HG03558 (cell line): ENCODE measurements at regions not wholly inside any gene's neighbourhood (a gene's known extent, or its start where the extent isn't known, plus 50 kb on each side); places are given as distances from the start of the nearest gene placed in this dataset.

Source experiments
- ATAC-seq: cut with Tn5 transposase; IDR thresholded peaks from one replicate; pipeline ENCODE4 v1.9.1; 2021; ENCODE audit warnings: moderate number of reproducible peaks; ENCODE audit not compliant: unreplicated experiment; ENCODE audit errors: extremely low read depth

DNA sequence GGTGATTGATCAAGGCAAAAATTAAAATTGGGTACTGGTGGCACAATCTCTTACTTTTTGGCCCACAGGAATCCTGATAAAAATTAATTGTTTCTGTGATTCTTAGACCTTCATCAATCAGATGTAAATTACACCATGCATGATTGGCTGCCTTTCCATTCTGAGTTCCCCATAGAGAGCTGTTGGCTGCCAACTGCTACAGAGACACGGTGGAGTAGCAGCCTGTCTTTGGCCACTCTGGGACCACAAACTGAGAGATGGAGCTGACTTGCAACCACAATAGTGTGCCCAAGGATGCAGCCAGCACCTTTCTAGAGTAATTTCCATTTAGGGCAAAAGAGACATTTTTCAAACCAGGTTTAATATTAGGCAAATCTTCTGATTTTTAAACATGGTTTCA lies 274.3 kb upstream of the MMS22L start:
- ATAC-seq = no peak

DNA sequence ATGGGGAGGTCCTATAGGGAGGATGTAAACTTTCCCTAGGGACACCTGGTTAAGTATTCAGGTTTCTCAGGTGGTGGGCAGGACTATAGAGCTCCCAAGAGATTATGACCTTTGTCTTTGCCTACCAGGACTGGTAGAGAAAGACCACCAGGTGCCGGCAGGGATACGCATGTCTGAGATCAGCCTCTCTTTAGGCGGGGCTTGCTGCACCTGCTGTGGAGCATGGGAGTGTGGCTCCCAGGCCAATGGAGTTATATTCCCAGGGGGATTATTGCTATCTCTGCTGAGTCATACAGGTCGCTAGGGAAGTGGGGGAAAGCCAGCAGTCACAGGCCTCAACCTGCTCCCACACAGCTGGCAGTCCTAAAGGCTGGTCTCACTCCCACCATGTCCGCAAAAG lies 280.5 kb upstream of the MMS22L start:
- ATAC-seq = no peak

DNA sequence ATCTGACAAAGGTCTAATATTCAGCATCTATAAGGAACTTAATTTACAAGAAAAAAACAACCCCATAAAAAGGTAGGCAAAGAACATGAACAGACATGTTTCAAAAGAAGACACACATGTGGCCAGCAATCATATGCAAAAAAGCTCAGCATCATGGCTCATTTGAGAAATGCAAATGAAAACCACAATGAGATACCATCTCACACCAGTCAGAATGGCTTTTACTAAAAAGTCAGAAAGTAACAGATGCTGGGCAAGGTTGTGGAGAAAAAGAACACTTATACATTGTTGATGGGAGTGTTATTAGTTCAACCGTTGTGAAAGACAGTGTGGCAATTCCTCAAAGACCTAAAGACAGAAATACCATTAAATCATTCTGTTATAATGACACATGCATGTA lies 289.9 kb upstream of the MMS22L start:
- no peak for ATAC-seq

DNA sequence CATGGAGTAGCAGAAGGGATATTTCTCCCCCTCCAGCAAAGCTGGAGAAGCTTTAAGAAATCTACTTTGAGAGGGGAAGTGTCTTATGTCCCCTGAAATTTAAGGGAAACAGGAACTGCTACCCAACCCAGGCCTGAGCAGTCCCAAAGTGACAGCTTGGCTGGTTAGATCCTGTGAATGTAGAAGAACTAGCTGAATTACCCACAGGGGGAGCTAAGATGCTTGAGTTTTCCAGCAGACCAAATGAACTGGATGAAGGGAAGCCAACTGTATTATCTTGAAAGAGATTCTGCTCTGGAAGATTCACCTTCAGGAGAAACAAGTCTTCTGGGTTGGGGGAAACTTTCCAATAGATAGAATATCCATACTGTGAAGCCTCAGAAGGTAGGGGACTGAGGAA lies 303.3 kb upstream of the MMS22L start:
- ATAC-seq = no peak

DNA sequence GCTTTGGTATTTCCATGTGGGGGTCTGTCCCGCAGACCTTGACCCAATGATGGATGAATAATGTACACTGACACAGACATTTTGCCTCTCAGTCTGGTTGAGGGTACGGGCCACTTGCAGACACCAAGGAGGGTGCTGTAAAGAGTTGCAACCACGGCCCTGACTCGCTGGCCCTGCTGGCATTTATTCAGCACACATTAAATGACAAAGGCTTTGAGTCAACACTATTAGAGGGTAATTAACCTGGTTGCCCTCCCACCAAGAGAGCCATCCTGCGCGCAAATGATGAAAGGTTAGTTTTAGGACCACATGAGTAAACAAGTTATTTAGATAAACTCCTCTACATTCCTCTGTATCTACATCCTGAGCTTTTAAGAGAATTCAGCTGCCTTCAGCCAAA lies 308.9 kb upstream of the MMS22L start:
- no peak for ATAC-seq

DNA sequence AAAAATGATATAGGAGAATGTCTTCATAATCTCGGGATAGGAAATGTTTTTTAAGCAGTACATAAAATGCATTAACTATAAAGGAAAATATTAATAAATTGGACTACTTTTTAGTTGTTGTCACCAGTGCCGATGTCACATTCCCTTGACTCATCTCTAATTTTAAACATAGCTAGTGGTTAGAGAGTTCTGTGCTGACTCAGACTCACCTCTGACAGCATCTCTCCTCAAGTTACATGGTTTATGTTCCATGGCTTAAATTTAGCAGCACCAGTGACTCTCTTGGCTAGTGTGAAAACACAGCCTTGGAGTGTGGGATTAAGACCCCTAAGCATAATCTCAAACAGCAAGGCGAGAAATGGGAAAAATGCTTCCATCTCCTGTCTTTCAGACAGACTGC lies 311.8 kb upstream of the MMS22L start:
- ATAC-seq = no peak

DNA sequence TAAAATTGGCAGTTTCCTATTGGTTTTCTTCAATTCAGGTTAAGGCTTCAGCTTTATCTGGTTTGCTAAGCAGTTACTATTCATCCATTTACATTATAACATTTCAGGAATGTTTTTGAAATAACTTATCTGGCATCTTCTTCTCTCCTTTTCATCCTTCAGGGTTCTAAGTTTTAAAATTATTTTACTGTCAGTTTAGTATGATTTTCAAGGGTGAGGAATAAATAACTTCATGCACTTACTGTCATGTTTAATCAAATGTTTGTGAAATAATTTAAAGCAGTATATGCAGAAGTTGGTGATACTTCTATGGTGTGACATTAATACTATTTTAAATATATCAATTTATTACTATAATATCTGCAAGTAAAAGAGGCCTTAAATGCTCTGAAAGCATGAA lies 338.1 kb upstream of the MMS22L start:
- no peak for ATAC-seq

DNA sequence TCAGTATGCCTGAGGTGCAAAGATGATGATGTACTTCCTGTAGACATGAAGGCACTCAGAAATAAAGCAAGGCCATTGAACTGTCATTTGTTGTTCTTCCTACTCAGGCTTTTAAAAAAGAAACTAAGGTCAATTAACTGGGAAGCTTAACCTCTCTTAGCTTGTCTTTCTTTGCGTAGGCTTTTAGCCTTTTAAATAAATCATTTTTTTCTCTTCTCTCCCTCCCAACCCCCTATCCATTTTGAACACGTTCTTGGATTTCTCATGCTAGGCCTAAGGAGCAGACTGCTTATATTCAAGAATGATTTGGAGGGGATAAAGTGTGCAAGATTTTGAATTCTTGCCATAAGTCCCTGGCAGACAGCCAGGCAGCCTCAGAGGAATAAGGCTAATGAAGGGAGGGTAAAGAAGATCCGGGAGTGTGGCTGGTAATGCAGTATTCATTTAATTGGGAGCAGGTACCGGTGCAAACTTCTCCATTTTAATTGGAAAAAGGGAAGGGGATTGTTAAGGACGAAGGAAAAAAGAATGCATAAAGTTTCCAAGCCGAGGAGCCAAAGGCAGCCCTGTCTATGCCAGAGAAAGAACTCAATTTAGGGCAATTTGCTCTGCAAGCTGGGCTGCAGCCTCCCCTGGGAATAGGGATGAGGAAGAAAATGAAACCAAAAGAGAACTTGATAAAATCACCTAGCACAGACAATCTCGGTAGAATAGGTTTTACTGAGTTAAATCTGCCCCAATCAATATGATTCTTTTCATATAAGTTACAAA lies 343.8 kb upstream of the MMS22L start:
- no peak for ATAC-seq

DNA sequence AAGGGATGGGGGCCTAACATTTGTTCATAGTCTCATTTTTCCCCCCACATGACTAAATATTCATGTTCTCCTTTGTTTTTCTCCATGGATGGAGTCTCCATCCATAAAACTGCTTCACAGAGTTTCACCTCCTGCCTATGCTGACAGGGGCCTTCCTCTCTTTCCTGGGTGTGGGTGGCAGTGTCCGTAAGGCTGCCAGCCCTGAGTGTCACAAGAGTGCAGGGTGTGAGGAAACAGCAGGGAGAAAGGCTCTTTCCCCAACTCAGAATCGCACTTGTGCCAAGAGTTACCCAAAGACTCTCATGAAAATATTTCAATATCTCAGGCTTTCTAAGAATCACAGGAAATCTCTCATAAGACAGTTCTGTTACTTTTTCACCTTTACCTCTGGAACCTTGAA lies 346.2 kb upstream of the MMS22L start:
- ATAC-seq = no peak

DNA sequence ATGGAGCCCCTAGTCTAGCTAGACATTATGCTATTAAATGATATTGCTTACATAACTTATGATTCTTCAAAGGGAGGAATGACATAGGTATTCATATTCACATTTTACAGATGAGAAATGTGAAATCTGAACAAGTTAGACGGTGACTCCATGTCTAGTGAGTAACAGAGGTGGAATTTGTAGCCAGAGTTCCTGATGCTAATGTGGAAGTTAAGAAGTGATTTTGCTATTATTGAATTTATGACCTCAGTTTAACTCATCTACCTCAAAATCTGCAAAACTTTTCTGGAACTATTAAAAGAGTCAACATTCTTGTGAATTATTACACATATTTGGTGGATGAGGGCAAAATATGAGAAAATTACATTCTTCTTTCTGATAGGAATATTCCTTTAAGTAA lies 347.6 kb upstream of the MMS22L start:
- ATAC-seq = no peak

DNA sequence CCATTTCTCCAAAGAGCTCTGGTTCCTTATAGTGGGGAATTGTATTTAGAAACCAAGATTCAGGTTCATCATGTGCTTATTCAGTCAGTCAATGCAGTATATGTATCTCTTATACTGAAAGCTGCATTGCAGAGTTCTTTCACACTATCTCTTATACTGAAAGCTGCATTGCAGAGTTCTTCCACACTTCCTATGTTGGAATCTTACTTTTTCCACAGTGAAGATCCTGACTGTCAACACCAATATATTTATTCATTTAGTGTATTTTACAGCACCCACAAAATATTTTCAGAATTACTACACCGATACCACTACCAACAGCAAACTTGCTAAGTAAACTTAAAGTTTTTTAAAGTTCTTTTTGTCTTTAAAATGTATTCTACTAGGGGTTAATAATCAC lies 349.3 kb upstream of the MMS22L start:
- no peak for ATAC-seq

DNA sequence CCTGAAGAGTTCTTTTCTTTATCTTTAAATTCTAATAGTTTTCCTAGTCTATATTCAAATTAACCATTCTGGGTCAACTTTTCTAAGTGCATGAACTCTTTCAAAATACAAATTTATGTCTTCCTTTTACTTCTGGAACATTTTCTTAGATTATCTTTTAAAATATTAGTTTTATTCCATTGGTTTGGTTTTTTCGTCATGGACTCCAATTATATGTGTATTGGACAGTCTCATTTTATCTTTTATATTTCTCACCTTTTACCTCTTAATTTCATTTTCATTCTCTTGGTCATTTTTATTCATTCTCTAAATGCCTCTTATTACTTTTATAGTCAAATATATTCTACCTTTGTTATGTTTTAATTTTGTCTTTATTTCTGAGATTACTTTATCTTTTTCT lies 356.7 kb upstream of the MMS22L start:
- ATAC-seq = no peak

DNA sequence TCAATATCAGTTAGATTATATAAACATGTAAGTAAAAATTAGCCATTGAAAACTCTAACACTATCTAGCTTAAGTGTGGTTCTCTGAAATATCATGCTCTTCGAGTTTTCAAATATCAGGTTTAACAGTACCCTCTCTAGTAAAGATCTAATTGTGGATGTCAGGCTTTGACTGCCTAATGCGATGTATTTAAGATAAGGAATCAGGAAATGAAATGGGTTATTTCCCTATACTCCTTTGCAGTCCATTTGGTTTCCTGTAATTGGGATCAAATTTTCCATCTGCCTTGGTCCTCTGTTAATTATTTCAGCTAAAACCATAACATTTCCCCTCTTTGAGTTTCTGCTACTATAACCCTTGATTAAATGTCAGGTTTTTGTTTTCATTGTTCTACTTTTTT lies 361.3 kb upstream of the MMS22L start:
- ATAC-seq = no peak

DNA sequence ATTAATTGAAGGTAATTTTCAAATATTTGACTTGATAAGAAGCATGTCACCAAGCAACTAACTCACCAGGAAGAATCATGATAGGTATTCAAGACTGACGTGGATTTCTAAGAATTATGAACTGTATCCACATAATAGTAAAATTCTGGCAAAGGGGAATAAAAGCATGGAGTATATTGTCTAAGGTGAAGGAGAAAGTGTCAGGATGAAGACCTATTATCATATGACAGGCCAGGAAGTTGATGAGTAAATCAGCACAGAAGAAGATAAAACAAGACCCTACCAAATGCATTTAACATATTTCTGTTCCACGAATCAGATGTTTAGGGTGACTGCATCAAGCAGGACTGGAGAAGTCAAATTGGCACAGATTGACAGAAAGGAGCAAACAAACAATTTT lies 362.7 kb upstream of the MMS22L start:
- no peak for ATAC-seq

DNA sequence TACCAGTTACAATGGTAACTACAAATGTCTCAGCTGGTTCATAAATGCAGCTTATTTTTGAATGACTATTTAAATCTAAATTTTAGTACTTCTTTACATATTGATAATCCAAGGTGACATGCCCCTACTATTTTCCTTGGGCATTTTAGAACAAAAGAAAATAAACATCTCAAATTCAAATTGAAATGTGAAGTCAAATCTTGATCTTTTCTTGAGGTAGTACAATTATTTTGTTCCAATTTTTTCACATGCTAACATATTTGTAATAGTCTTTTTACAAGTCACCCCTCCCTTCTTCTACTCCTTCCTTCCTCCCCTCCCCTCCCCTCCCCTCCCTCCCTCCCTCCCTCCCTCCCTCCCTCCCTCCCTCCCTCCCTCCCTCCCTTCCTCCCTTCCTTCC lies 370.1 kb upstream of the MMS22L start:
- no peak for ATAC-seq

DNA sequence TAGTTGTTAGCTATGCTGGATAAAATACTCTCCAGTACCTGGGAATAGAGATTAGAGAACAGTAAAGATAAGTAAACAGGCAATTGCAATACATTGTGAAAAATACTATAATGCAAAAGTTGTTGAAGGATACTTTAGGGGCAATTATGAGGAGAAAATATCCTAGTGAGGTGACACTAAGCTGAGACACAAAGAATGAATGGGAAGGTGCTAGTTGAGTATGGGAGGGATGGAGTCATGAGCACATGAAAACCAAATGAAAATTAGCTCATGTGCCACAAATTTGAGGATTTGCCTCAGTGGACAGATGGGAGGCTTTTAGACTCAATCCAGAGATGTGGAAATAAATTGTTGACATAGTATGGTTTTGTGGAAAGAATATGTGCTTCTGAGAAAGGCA lies 370.5 kb upstream of the MMS22L start:
- no peak for ATAC-seq

DNA sequence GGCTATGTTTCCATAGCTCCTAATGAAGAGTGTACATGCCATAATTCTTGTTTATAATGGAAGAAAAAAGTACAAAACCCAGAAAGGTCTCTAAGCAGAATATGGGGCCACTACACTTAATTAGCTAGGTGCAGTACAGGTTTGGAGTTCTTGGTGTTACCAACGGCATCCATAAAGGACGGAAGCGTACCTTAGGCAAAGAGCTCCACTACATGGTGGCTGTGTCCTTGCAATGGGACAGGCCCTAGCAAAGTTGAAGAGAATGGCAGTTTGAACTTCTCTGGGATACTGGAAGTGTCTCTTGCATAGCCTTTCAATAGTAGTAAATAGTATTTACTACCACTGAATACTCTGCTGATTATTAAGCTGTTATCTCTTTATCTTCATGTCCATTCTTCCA lies 371.7 kb upstream of the MMS22L start:
- ATAC-seq = no peak

DNA sequence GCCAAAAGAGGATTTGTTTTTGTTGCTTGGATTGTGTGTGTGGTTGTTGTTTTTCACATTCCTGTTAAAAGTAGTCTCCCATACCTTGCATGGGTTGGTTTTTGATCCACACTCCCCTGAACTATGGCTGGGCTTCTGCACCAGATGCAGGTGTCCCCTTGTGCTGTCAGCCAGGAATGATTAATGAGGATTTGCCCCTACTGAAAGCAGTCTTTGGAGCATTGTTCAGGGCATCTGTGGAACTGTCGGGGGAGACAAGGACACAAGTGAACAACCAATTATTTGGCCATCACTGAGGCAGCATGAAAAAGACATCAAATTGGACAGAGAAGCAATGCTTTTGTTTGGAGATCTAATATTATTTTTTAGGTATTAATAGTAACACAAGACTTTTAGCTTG lies 373.2 kb upstream of the MMS22L start:
- ATAC-seq = no peak

DNA sequence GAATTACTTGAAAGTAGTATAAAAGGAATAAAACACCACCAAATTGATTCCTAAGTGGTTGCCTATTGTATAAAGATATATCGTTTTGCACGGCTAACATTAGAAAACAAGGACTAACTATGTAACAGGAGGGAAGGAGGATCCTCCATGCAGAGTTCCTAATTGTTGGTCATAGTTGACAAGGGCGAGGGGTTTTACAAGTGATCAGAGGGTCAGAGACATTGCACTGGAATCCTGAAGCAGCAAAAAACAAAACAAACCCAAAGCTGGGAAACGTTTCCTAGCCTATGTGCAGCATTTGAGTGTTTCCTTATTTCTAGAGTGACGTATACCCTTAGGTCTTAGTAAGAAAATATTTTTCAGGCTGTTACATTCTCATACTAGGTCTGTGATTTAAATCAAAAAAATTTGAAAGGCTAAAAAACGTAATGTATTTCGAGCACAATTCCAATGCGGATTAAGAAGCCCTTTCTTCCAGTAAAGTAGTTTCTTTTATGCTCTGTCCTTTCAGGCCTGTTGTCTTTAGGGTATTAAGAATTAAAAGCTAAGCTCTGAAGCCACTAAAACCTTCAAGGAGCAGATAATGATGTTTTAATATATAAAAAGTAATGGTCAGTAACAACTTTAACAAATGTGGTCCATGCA lies 373.8 kb upstream of the MMS22L start:
- no peak for ATAC-seq

DNA sequence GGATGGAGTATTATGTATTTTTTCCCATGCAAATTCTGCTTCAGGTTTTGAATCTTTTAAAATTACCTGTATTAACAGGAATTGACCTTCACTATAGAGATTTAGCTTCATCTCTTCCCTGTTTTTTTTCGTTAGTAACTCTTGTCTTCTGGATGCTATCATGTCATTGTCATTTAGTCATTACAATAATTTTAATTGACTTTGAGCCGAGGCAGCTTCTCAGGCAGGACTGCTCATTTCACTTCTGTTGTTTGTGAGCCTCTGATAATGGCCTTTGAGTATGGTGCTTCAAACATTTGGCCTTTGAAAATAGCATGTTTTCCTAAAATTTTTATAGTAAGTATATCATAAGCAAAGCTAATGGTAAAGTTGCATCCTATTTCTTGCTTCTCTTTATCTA lies 375.1 kb upstream of the MMS22L start:
- ATAC-seq = no peak

DNA sequence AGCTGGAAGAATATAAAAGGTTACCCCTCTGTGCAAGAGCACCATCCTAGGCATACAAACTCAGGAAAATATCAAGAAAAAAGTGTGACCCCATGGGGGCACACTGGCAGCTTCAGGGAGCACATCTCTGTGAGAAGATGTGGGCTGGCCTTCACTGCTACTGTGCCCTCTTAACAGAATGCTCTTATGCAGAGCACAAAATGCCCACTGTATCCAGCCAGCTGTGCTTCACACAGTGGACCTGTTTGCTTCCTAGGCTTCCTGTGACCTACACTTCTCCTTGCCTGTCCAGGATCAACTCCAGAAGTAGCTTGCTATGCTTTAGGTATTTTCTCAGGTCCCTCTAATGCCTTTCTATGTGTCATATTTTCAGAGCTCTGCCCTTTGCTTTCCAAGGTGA lies 380.2 kb upstream of the MMS22L start:
- ATAC-seq = no peak

DNA sequence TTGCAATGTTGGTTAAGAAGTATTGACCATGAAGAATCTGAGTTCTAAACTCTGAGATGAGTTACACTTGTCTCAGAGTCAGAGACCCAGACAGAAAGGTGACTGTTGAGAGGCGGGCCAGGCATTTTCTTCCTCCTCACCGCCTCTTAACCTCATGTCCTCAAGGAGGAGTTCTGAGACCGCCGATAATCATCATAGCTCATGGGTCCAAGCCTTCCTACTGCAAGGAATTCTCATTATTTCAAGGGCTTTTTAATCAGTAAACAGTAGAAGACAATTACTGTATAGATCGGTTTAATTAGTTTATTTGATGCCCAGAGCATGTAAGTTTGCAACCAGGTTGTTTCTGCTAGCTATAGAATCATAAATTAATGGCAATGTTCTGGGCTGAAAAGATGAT lies 382.4 kb upstream of the MMS22L start:
- ATAC-seq = no peak
